Esophagus squamous epithelium (tissue), 4 donors: ENCODE measurements at regions not wholly inside any gene's neighbourhood (a gene's known extent, or its start where the extent isn't known, plus 50 kb on each side); places are given as distances from the start of the nearest gene placed in this dataset.

ENCODE experiments used
- POLR2A ChIP-seq, 4 donors: fragments of 450-650 bp; IDR thresholded peaks; one replicate each; pipeline ENCODE4 v1.6.1; 2017; ENCODE audit warnings: antibody characterized with exemption in 4 of 4, mild to moderate bottlenecking in 4 of 4, moderate library complexity in 3 of 4
- TF ChIP-seq, protein P1 (sequence below), 6 experiments: fragments of 450-650 bp in 4 of 6; fragments of 200-600 bp in 2 of 6; sonication (generic) in 2 of 6; IDR thresholded peaks; one replicate each; pipeline ENCODE4 v1.5.1; 2016 to 2019; ENCODE audit warnings: antibody characterized with exemption in 6 of 6, mild to moderate bottlenecking in 4 of 6, moderate library complexity in 4 of 6

GRCh38 chr9:126154869-126155268 is 171.8 kb upstream of the MVB12B start:
- no peak for TF ChIP-seq POLR2A (IDR thresholded peaks at IDR 0.05)
- TF ChIP-seq, protein P1, sequence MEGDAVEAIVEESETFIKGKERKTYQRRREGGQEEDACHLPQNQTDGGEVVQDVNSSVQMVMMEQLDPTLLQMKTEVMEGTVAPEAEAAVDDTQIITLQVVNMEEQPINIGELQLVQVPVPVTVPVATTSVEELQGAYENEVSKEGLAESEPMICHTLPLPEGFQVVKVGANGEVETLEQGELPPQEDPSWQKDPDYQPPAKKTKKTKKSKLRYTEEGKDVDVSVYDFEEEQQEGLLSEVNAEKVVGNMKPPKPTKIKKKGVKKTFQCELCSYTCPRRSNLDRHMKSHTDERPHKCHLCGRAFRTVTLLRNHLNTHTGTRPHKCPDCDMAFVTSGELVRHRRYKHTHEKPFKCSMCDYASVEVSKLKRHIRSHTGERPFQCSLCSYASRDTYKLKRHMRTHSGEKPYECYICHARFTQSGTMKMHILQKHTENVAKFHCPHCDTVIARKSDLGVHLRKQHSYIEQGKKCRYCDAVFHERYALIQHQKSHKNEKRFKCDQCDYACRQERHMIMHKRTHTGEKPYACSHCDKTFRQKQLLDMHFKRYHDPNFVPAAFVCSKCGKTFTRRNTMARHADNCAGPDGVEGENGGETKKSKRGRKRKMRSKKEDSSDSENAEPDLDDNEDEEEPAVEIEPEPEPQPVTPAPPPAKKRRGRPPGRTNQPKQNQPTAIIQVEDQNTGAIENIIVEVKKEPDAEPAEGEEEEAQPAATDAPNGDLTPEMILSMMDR (IDR thresholded peaks at IDR 0.05): no peak
